Common myeloid progenitor, CD34-positive (primary cell): ENCODE measurements at regions not wholly inside any gene's neighbourhood (a gene's known extent, or its start where the extent isn't known, plus 50 kb on each side); places are given as distances from the start of the nearest gene placed in this dataset.

Source experiments
- CTCF ChIA-PET: fragments of 350-600 bp; sonication (Branson Sonifier 250); formaldehyde crosslinking; loops from one replicate; lab custom pipeline; 2021; ENCODE audit warnings: antibody characterized with exemption; lab: Charles Lee
- POLR2A ChIA-PET: fragments of 350-600 bp; sonication (Branson Sonifier 250); formaldehyde crosslinking; loops from one replicate; lab custom pipeline; 2021; ENCODE audit warnings: antibody characterized with exemption; lab: Charles Lee
- DNase-seq, 3 donors: peaks; one replicate each; pipeline versions ENCODE4 v3.0.0 to v3.0.0-alpha.2; 2013
- H3K27ac ChIP-seq, 2 experiments: 1 replicate in 1 of 2; 2 replicates in 1 of 2; pipeline ENCODE4 v1.7.0; 2013; ENCODE audit warnings: inconsistent platforms in 2 of 2, low read length in 2 of 2, mild to moderate bottlenecking in 2 of 2, low read depth in 1 of 2, moderate library complexity in 1 of 2; ENCODE audit not compliant: severe bottlenecking in 2 of 2, insufficient read depth in 1 of 2, poor library complexity in 1 of 2
- H3K27me3 ChIP-seq, 5 experiments: replicated peaks in 2 of 5; 1 replicate in 3 of 5; 2 replicates in 2 of 5; pipeline versions ENCODE4 v1.6.1 to v1.7.0; 2013; ENCODE audit warnings: low read length in 4 of 5, mild to moderate bottlenecking in 2 of 5, moderate library complexity in 2 of 5, inconsistent platforms in 1 of 5; ENCODE audit not compliant: insufficient read depth in 5 of 5, control insufficient read depth in 4 of 5
- H3K36me3 ChIP-seq, 4 experiments: 1 replicate in 2 of 4; 2 replicates in 2 of 4; pipeline versions ENCODE4 v1.6.1 to v1.7.0; 2013; ENCODE audit warnings: low read length in 3 of 4, control low read depth in 1 of 4, mild to moderate bottlenecking in 1 of 4; ENCODE audit not compliant: control insufficient read depth in 4 of 4, insufficient read depth in 4 of 4
- H3K4me1 ChIP-seq, 4 experiments: 1 replicate in 3 of 4; 2 replicates in 1 of 4; pipeline versions ENCODE4 v1.6.1 to v1.7.1; 2013; ENCODE audit warnings: low read length in 3 of 4, mild to moderate bottlenecking in 3 of 4, control low read depth in 1 of 4, inconsistent platforms in 1 of 4, moderate library complexity in 1 of 4; ENCODE audit not compliant: control insufficient read depth in 4 of 4, insufficient read depth in 4 of 4; ENCODE audit errors: control extremely low read depth in 1 of 4
- H3K4me3 ChIP-seq, 7 experiments: 1 replicate in 4 of 7; 2 replicates in 3 of 7; pipeline versions ENCODE4 v1.5.1 to v1.7.0; 2013; ENCODE audit warnings: mild to moderate bottlenecking in 7 of 7, low read length in 6 of 7, moderate library complexity in 6 of 7, inconsistent platforms in 2 of 7, low read depth in 2 of 7, control low read depth in 1 of 7; ENCODE audit not compliant: insufficient read depth in 4 of 7, control insufficient read depth in 1 of 7; ENCODE audit errors: extremely low read depth in 1 of 7
- H3K9me3 ChIP-seq, 5 experiments: 1 replicate in 4 of 5; 2 replicates in 1 of 5; pipeline versions ENCODE4 v1.6.1 to v1.7.1; 2013; ENCODE audit warnings: low read length in 4 of 5, mild to moderate bottlenecking in 2 of 5, inconsistent platforms in 1 of 5, low read depth in 1 of 5, moderate library complexity in 1 of 5; ENCODE audit not compliant: control insufficient read depth in 4 of 5, insufficient read depth in 2 of 5; ENCODE audit errors: control extremely low read depth in 1 of 5
- WGBS: methylation state at CpG from one replicate; pipeline ENCODE4 v1.1.5; 2013; ENCODE audit not compliant: insufficient coverage; 5-methylcytosine and 5-hydroxymethylcytosine counted together

GRCh38 chr15:53160092-53160704 is 370.1 kb upstream of the ONECUT1 start:
- 79% methylated on average over 2 of the region's 3 CpGs for WGBS
- H3K27ac ChIP-seq = no peak overlapping the region
- no peaks in the 10 kb centered on the region for H3K9me3 ChIP-seq
- no peaks in the 10 kb centered on the region for H3K4me1 ChIP-seq
- no peak overlapping the region for H3K4me3 ChIP-seq
- H3K27me3 ChIP-seq = no peaks in the 10 kb centered on the region
- ChIA-PET POLR2A (no interaction called here), CTCF (no interaction called here)
- DNase-seq = no peak
- H3K36me3 ChIP-seq = no peaks in the 10 kb centered on the region

- no peaks in the 10 kb centered on the region for H3K9me3 ChIP-seq
- H3K4me3 ChIP-seq = no peak overlapping the region
- H3K27ac ChIP-seq = no peak overlapping the region
- no peaks in the 10 kb centered on the region for H3K4me1 ChIP-seq
- POLR2A ChIA-PET = no interaction called here
- no peaks in the 10 kb centered on the region for H3K36me3 ChIP-seq
- CTCF ChIA-PET = no interaction called here
- no peak for DNase-seq
- no peaks in the 10 kb centered on the region for H3K27me3 ChIP-seq
Observed at GRCh38 chr15:53159458-53159857, 369.3 kb upstream of the ONECUT1 start.

GRCh38 chr15:53158995-53159394 is 368.9 kb upstream of the ONECUT1 start:
- CTCF ChIA-PET = no interaction called here
- Histone ChIP-seq H3K4me1 (no peaks in the 10 kb centered on the region), H3K36me3 (no peaks in the 10 kb centered on the region), H3K9me3 (no peaks in the 10 kb centered on the region), H3K27me3 (no peaks in the 10 kb centered on the region), H3K4me3 (no peak overlapping the region), H3K27ac (no peak overlapping the region)
- no peak for DNase-seq
- WGBS = 100% methylated on average over 1 of the region's 3 CpGs
- POLR2A ChIA-PET = no interaction called here

- Histone ChIP-seq H3K27ac (no peak overlapping the region), H3K9me3 (peaks cover 0 to 4% (median 0%) of the 10 kb centered on the region in 5 experiments), H3K36me3 (no peaks in the 10 kb centered on the region), H3K27me3 (peaks cover 0 to 4% (median 0%) of the 10 kb centered on the region in 5 experiments), H3K4me3 (no peak overlapping the region), H3K4me1 (no peaks in the 10 kb centered on the region)
- peak; percentile 3 to 50 (median 24) for DNase-seq
- POLR2A ChIA-PET = no interaction called here
- CTCF ChIA-PET = no interaction called here
- 21% methylated on average over 5 of the region's 6 CpGs for WGBS
Observed at GRCh38 chr15:53133255-53133850, 343.2 kb upstream of the ONECUT1 start.

GRCh38 chr15:53130943-53131342 is 340.8 kb upstream of the ONECUT1 start:
- H3K36me3 ChIP-seq = no peaks in the 10 kb centered on the region
- H3K4me3 ChIP-seq = no peak overlapping the region
- ChIA-PET CTCF (interaction anchor here (0.7 kb wide), 1 partner anchor 13 kb away, joined by 3 read pairs; no protein-coding TSS in a partner anchor), POLR2A (no interaction called here)
- 94% methylated on average over 3 of the region's 3 CpGs for WGBS
- H3K4me1 ChIP-seq = peaks cover 0 to 2% (median 0%) of the 10 kb centered on the region in 4 experiments
- no peak overlapping the region for H3K27ac ChIP-seq
- DNase-seq = no peak
- peaks cover 0 to 4% (median 0%) of the 10 kb centered on the region in 5 experiments for H3K9me3 ChIP-seq
- H3K27me3 ChIP-seq = peaks cover 0 to 4% (median 0%) of the 10 kb centered on the region in 5 experiments

- DNase-seq = no peak
- Histone ChIP-seq H3K4me3 (no peak overlapping the region), H3K4me1 (peaks cover 0 to 2% (median 0%) of the 10 kb centered on the region in 4 experiments), H3K27ac (no peak overlapping the region), H3K36me3 (no peaks in the 10 kb centered on the region), H3K9me3 (no peaks in the 10 kb centered on the region), H3K27me3 (peaks cover 0 to 4% (median 0%) of the 10 kb centered on the region in 5 experiments)
- WGBS = 78% methylated on average over 6 of the region's 12 CpGs
- CTCF ChIA-PET = interaction anchor here (1.2 to 1.6 kb wide), 2 partner anchors 14 to 23 kb away, joined by 3 read pairs; no protein-coding TSS in a partner anchor
- POLR2A ChIA-PET = no interaction called here
Observed at GRCh38 chr15:53129121-53129904, 339.2 kb upstream of the ONECUT1 start.
